ENCODE measurements at regions not wholly inside any gene's neighbourhood (a gene's known extent, or its start where the extent isn't known, plus 50 kb on each side); places are given as distances from the start of the nearest gene placed in this dataset.

DNA sequence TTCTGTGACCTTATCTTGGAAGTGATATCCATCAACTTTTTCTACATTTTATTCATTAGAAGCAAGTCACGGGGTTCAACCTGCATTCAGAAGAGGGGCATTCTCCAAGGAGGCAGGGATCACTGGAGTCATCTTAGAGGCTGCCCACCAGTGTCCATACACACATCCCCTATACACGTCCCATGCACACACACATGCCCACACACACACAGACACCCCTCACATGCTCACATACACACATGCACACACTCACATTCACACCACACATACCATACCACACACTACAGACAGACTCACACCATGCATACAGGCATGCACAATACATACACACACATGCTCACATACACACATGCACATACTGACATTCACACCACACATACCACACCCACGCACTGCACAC is 884.7 kb downstream of the TBC1D22A start:
- intact Hi-C loops (cut with DNase I): no loop called here
- 70 to 81% (median 75%) methylated on average over 3 of the region's 3 CpGs for WGBS, 4 donors

DNA sequence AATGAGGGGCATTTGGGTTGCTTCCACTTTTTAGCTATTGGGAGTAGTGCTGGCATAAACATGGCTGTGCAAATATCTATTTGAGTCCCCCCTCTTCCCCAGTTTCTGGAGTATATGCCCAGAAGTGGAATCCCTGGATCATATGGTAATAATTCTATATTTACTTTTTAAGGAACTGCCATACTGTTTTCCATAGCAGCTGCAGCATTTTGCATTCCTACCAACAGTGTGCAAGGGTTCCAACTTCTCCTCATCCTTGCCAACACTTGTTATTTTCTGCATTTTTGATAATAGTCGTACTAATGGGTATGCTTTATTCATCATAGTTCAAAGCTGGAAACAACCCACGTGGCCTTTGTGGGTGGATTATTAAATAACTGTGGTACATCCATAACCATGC is 883.5 kb downstream of the TBC1D22A start:
- DNase-seq: no peak
- intact Hi-C loops (cut with DNase I): no loop called here
- WGBS, 4 donors: 64 to 78% (median 71%) methylated on average over 2 of the region's 2 CpGs
- Histone ChIP-seq H3K4me1 (replicated peaks in 1 of 2) (no peaks in the 10 kb centered on the region), H3K27me3 (no peaks in the 10 kb centered on the region), H3K36me3 (replicated peaks in 1 of 2) (no peaks in the 10 kb centered on the region), H3K4me3 (no peak overlapping the region), H3K9me3 (replicated peaks in 1 of 3) (no peaks in the 10 kb centered on the region), H3K27ac (no peak overlapping the region)
- TF ChIP-seq, protein P1, sequence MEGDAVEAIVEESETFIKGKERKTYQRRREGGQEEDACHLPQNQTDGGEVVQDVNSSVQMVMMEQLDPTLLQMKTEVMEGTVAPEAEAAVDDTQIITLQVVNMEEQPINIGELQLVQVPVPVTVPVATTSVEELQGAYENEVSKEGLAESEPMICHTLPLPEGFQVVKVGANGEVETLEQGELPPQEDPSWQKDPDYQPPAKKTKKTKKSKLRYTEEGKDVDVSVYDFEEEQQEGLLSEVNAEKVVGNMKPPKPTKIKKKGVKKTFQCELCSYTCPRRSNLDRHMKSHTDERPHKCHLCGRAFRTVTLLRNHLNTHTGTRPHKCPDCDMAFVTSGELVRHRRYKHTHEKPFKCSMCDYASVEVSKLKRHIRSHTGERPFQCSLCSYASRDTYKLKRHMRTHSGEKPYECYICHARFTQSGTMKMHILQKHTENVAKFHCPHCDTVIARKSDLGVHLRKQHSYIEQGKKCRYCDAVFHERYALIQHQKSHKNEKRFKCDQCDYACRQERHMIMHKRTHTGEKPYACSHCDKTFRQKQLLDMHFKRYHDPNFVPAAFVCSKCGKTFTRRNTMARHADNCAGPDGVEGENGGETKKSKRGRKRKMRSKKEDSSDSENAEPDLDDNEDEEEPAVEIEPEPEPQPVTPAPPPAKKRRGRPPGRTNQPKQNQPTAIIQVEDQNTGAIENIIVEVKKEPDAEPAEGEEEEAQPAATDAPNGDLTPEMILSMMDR (IDR thresholded peaks at IDR 0.05): no peak
- TF ChIP-seq POLR2A (IDR thresholded peaks at IDR 0.05): no peak

More for the DNA sequence above, 884.7 kb downstream of the TBC1D22A start:
- Histone ChIP-seq H3K9me3 (replicated peaks in 1 of 3) (no peaks in the 10 kb centered on the region), H3K4me1 (replicated peaks in 1 of 2) (no peaks in the 10 kb centered on the region), H3K27ac (no peak overlapping the region), H3K27me3 (no peaks in the 10 kb centered on the region), H3K4me3 (no peak overlapping the region), H3K36me3 (replicated peaks in 1 of 2) (no peaks in the 10 kb centered on the region)
- DNase-seq: no peak
- TF ChIP-seq POLR2A (IDR thresholded peaks at IDR 0.05): no peak
- TF ChIP-seq, protein P1 (IDR thresholded peaks at IDR 0.05): no peak

DNA sequence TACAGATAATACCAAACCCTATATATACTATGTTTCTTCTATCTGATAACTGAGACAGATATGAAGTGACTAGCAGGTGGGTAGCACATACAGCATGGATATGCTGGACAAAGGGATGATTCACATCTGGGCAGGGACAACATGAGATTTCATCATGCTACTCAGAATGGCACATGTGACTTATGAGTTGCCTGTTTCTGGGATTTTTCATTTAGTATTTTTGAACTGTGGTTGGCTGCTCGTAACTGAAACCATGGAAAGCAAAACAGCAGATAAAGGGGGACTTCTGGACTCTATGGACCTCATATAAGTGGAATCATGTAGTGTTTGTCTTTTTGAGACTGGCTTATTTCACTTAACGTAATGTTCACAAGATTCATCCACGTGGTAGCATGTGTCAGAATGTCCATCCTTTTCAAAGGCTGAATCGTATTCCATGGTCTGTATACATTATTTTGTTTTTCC is 883.0 kb downstream of the TBC1D22A start:
- intact Hi-C loops (cut with DNase I): no loop called here
- H3K36me3 ChIP-seq (replicated peaks in 1 of 2): no peaks in the 10 kb centered on the region
- no peaks in the 10 kb centered on the region for H3K9me3 ChIP-seq (replicated peaks in 1 of 3)
- DNase-seq: no peak
- H3K4me1 ChIP-seq (replicated peaks in 1 of 2): no peaks in the 10 kb centered on the region
- WGBS, 4 donors: 70 to 79% (median 77%) methylated on average over 4 of the region's 4 CpGs
- no peak overlapping the region for H3K27ac ChIP-seq
- H3K4me3 ChIP-seq: no peak overlapping the region
- TF ChIP-seq, protein P1 (IDR thresholded peaks at IDR 0.05): no peak
- TF ChIP-seq POLR2A (IDR thresholded peaks at IDR 0.05): no peak
- no peaks in the 10 kb centered on the region for H3K27me3 ChIP-seq

DNA sequence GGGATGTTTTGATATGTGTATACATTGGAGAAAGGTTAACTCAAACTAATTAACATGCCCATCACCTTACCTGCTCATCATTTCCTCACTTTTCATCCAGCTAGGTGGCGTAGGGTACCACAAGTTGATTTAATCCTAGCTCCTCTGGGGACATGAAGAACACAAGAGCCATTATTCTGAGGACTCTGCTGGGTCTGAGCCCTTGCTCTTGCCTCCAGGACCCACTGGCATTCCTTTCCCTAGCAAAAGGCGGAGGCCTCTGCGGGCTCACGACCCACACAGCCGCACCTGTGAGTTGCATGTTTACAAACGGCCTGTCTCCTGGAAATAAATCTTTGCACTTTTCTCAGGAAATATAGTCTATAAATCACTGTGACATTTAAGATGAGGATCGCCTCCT is 871.9 kb downstream of the TBC1D22A start:
- H3K27me3 ChIP-seq: no peaks in the 10 kb centered on the region
- no peaks in the 10 kb centered on the region for H3K4me1 ChIP-seq (replicated peaks in 1 of 2)
- intact Hi-C loops (cut with DNase I): no loop called here
- no peak for TF ChIP-seq POLR2A (IDR thresholded peaks at IDR 0.05)
- TF ChIP-seq, protein P1 (IDR thresholded peaks at IDR 0.05): no peak
- no peak for DNase-seq
- H3K4me3 ChIP-seq: no peak overlapping the region
- H3K9me3 ChIP-seq (replicated peaks in 1 of 3): no peaks in the 10 kb centered on the region
- H3K27ac ChIP-seq: no peak overlapping the region
- 51 to 70% (median 56%) methylated on average over 7 of the region's 7 CpGs for WGBS, 4 donors
- H3K36me3 ChIP-seq (replicated peaks in 1 of 2): no peaks in the 10 kb centered on the region

All from adrenal gland (tissue), 9 donors.